Upper lobe of right lung (tissue), 1 donor: ENCODE measurements at regions not wholly inside any gene's neighbourhood (a gene's known extent, or its start where the extent isn't known, plus 50 kb on each side); places are given as distances from the start of the nearest gene placed in this dataset.

Experiments
- ATAC-seq: fragments of 200-7000 bp; cut with Tn5 transposase; one replicate; pipeline ENCODE4 v1.9.1; 2020; ENCODE audit warnings: mild to moderate bottlenecking, moderate library complexity
- DNase-seq: peaks from one replicate; pipeline ENCODE4 v3.0.0-alpha.2; 2020
- H3K27ac ChIP-seq: fragments of 200-600 bp; one replicate; pipeline ENCODE4 v1.8.0; 2022
- H3K27me3 ChIP-seq: fragments of 200-600 bp; one replicate; pipeline ENCODE4 v1.8.0; 2022; ENCODE audit warnings: mild to moderate bottlenecking
- H3K36me3 ChIP-seq: fragments of 200-600 bp; one replicate; pipeline ENCODE4 v1.8.0; 2022
- H3K4me1 ChIP-seq: fragments of 200-600 bp; one replicate; pipeline ENCODE4 v1.8.0; 2022
- H3K4me3 ChIP-seq: fragments of 200-600 bp; one replicate; pipeline ENCODE4 v1.8.0; 2022; ENCODE audit warnings: mild to moderate bottlenecking
- H3K9me3 ChIP-seq: fragments of 200-600 bp; one replicate; pipeline ENCODE4 v1.8.0; 2022
- CTCF ChIP-seq: fragments of 200-600 bp; IDR thresholded peaks from one replicate; pipeline ENCODE4 v1.8.0; 2022; ENCODE audit warnings: antibody characterized with exemption
- intact Hi-C: fragments of 100-400 bp; cut with DNase I; formaldehyde crosslinking; loops from one replicate; pipeline ENCODE4 v1.11.0; 2022
- donor health status: DM: no; HTN: yes; CAD: no; lungs with severe emphysema.

DNA sequence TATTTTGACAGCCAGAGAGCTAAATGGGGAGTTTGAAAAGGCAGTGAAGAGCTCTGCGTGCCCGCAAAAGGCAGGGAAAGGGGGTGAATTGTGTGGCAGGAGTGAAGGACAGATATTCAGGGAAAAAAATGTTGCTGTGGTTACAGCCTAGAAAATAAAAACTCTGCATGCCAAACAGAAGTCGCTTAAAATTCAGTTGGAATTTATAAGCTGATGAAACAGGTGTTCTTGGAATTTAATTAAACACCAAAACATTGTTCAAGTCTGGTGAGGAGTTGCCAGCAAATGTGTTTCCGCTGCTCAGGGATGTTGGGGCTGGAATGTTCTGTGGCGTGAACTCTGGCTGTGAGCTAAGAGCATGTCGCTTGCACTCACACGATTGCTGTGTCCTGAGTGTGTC lies 169.3 kb downstream of the ADRA2A start:
- no peak for DNase-seq
- Histone ChIP-seq H3K4me1 (no peaks in the 10 kb centered on the region), H3K36me3 (no peaks in the 10 kb centered on the region), H3K27me3 (no peaks in the 10 kb centered on the region), H3K27ac (no peak overlapping the region), H3K9me3 (no peaks in the 10 kb centered on the region), H3K4me3 (no peak overlapping the region)
- intact Hi-C loops: no loop called here
- ATAC-seq: no peak
- TF ChIP-seq CTCF: no peak

DNA sequence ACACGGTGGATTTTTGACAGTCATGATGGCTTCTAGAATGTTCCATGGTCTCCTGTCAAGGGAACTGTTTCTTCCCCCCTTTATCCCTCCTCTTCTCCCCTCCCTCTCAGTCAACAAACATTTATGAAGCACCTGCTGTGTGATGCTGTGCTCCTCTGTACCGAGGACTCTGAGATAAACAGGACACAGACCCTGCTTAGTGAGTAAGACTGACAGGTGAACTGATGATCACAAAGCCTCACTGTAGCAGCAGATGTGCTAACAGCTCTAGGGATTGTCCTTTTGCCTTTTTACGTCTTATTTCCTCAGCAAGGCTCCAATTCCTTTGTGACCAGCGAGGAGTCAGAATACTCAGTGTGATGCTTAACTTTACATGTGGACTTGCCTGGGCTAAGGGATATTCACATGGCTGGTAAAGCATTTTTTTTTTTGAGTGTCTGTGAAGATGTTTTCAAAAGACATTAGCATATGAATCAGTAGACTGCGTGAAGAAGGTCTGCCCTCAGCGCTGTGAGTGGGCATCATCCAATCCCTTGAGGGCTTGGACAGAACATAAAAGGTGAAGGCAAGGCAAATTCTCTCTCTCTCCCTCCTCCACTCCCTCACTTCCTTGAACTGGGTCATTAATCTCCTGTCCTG lies 170.1 kb downstream of the ADRA2A start:
- ATAC-seq: no peak
- Histone ChIP-seq H3K4me3 (no peak overlapping the region), H3K4me1 (no peaks in the 10 kb centered on the region), H3K36me3 (no peaks in the 10 kb centered on the region), H3K27me3 (no peaks in the 10 kb centered on the region), H3K9me3 (no peaks in the 10 kb centered on the region), H3K27ac (no peak overlapping the region)
- TF ChIP-seq CTCF: no peak
- DNase-seq: no peak
- intact Hi-C loops: no loop called here

DNA sequence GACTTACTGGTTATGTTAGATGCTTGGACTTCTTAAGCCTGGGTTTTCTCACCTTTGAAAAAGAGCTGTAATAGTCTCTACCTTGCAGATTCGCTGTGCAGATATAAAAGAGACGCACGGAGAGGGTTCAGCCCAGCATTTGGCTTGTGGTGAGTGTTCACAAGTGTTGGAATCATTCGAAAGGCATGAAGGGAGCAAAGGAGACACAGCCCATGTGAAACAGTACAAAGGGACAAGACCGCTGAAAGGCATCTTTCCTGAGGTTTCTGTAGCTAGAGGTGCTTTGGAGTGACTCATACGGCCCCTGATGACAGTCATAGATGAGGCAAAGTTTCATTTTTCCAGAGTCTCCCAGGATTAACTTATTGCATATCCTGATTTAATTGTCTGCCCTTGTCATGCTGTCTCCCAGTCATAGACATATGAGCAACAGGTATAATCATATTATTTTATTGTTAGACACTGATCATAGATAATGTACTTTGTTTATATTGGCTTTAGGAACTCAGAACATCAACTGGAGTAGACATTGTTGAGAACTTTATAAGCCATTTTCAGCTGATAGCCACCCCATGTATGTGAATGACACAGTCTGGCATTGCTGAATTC lies 171.1 kb downstream of the ADRA2A start:
- ATAC-seq (no peak), DNase-seq (no peak)
- H3K27ac ChIP-seq: no peak overlapping the region
- no peaks in the 10 kb centered on the region for H3K27me3 ChIP-seq
- H3K4me3 ChIP-seq: no peak overlapping the region
- intact Hi-C loops: no loop called here
- TF ChIP-seq CTCF: no peak
- no peaks in the 10 kb centered on the region for H3K36me3 ChIP-seq
- no peaks in the 10 kb centered on the region for H3K9me3 ChIP-seq
- no peaks in the 10 kb centered on the region for H3K4me1 ChIP-seq

GRCh38 chr10:111249925-111250324 lies 173.1 kb downstream of the ADRA2A start:
- no peak for TF ChIP-seq CTCF
- intact Hi-C loops: no loop called here
- Histone ChIP-seq H3K4me3 (no peak overlapping the region), H3K36me3 (no peaks in the 10 kb centered on the region), H3K27ac (no peak overlapping the region), H3K27me3 (no peaks in the 10 kb centered on the region), H3K4me1 (no peaks in the 10 kb centered on the region), H3K9me3 (no peaks in the 10 kb centered on the region)
- ATAC-seq (no peak), DNase-seq (no peak)

- intact Hi-C loops: no loop called here
- TF ChIP-seq CTCF: no peak
Measured at GRCh38 chr10:111261081-111261615, 184.3 kb downstream of the ADRA2A start.

More at GRCh38 chr10:111261081-111261615, 184.3 kb downstream of the ADRA2A start:
- H3K4me1 ChIP-seq: no peaks in the 10 kb centered on the region
- no peak overlapping the region for H3K27ac ChIP-seq
- H3K9me3 ChIP-seq: no peaks in the 10 kb centered on the region
- no peak for DNase-seq
- no peaks in the 10 kb centered on the region for H3K36me3 ChIP-seq
- no peaks in the 10 kb centered on the region for H3K27me3 ChIP-seq
- no peak for ATAC-seq
- no peak overlapping the region for H3K4me3 ChIP-seq
